Gastrocnemius medialis (tissue), 4 donors: ENCODE measurements at regions not wholly inside any gene's neighbourhood (a gene's known extent, or its start where the extent isn't known, plus 50 kb on each side); places are given as distances from the start of the nearest gene placed in this dataset.

Source experiments
- CTCF ChIP-seq, 5 experiments: fragments of 450-650 bp in 3 of 5; fragments of 200-600 bp in 2 of 5; sonication (generic) in 2 of 5; IDR thresholded peaks in 4 of 5; conservative IDR thresholded peaks in 1 of 5; 1 replicate in 4 of 5; 2 replicates in 1 of 5; pipeline ENCODE4 v1.5.1; 2016 to 2019; ENCODE audit warnings: antibody characterized with exemption in 5 of 5, mild to moderate bottlenecking in 3 of 5, moderate library complexity in 3 of 5
- POLR2A ChIP-seq, 2 donors: fragments of 450-650 bp; IDR thresholded peaks; one replicate each; pipeline ENCODE4 v1.6.1; 2017; ENCODE audit warnings: antibody characterized with exemption in 2 of 2, mild to moderate bottlenecking in 2 of 2, moderate library complexity in 2 of 2

GRCh38 chr2:180840641-180841040 lies 139.8 kb upstream of the UBE2E3 start:
- TF ChIP-seq CTCF (IDR thresholded peaks at IDR 0.05 in 4 of 5, conservative IDR thresholded peaks at IDR 0.05 in 1 of 5) (no peak), POLR2A (IDR thresholded peaks at IDR 0.05) (no peak)
